ENCODE measurements at regions not wholly inside any gene's neighbourhood (a gene's known extent, or its start where the extent isn't known, plus 50 kb on each side); places are given as distances from the start of the nearest gene placed in this dataset.

GRCh38 chr2:220410296-220410695 is 782.9 kb downstream of the SLC4A3 start:
- no peak overlapping the region for H3K14ac ChIP-seq (ENCODE audit: low read length)
- no peaks in the 10 kb centered on the region for H3K27me3 ChIP-seq (ENCODE audit: control insufficient read depth in 3 of 3, insufficient read depth in 3 of 3, low read depth in 1 of 3, low read length in 3 of 3)
- H2BK5ac ChIP-seq (ENCODE audit: low read length) = no peak overlapping the region
- H2BK120ac ChIP-seq (ENCODE audit: low read depth, low read length) = no peak overlapping the region
- no peak overlapping the region for H3K18ac ChIP-seq (ENCODE audit: low read length)
- H3K79me1 ChIP-seq (ENCODE audit: low read depth, low read length) = no peaks in the 10 kb centered on the region
- no peaks in the 10 kb centered on the region for H3K4me1 ChIP-seq (ENCODE audit: control insufficient read depth in 2 of 2, insufficient read depth in 1 of 2, low read depth in 1 of 2, low read length in 2 of 2)
- no peak overlapping the region for H4K91ac ChIP-seq (ENCODE audit: low read depth, low read length, poor library complexity)
- no peak overlapping the region for H4K8ac ChIP-seq (ENCODE audit: low read depth, low read length)
- H3K9me3 ChIP-seq (replicated peaks in 1 of 2; ENCODE audit: control insufficient read depth in 2 of 2, insufficient read depth in 1 of 2, low read depth in 1 of 2, low read length in 2 of 2) = peaks cover 0 to 3% of the 10 kb centered on the region in 2 donors
- no peak overlapping the region for H3K4ac ChIP-seq (ENCODE audit: low read length)
- no peaks in the 10 kb centered on the region for H3K36me3 ChIP-seq (replicated peaks in 1 of 2; ENCODE audit: control insufficient read depth in 2 of 2, insufficient read depth in 2 of 2, low read length in 2 of 2)
- WGBS, 2 donors (ENCODE audit: extremely low coverage in 2 of 2, insufficient read length in 2 of 2, insufficient replicate concordance in 1 of 2) = no CpG with 5 or more reads among the region's 1 CpG
- no peak overlapping the region for H3K23ac ChIP-seq (ENCODE audit: low read depth, low read length, poor library complexity)
- no peak overlapping the region for H3K9ac ChIP-seq (ENCODE audit: low read depth, low read length, poor library complexity)
- no peak for DNase-seq (ENCODE audit: low spot score)
- H2BK12ac ChIP-seq (ENCODE audit: low read length) = no peak overlapping the region
- no peak overlapping the region for H2AFZ ChIP-seq (ENCODE audit: low read length)
- no peak overlapping the region for H2BK15ac ChIP-seq (ENCODE audit: low read length)
- H3K4me3 ChIP-seq (ENCODE audit: low read length in 2 of 2) = no peak overlapping the region
- no peak overlapping the region for H2AK5ac ChIP-seq (ENCODE audit: low read depth, low read length)
- H3K4me2 ChIP-seq (ENCODE audit: insufficient read depth, low read length, poor library complexity, severe bottlenecking) = no peak overlapping the region
- no peak overlapping the region for H3K27ac ChIP-seq (replicated peaks; ENCODE audit: low read length)

DNA sequence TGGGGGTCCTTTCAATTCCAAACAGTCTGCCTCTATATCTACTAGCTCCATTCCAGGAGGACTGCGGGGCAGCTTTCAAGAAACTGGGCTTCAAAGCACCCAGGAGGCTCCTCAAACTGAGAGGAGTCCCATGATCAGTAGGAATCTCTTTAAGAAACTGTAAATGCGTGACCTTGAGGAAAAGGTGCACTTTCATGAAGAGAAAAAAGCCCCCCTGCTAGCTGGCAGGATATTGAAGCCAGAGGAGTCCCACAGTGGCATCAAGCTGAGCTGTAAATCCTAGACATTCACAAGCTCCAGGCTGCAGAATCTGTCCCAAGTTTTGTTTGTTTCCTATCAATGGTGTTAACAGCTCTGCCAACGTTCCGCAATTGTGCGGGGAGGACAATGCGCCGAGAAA is 790.1 kb downstream of the SLC4A3 start:
- Histone ChIP-seq H2BK12ac (ENCODE audit: low read length) (no peak overlapping the region), H3K9ac (ENCODE audit: low read depth, low read length, poor library complexity) (no peak overlapping the region), H3K27me3 (ENCODE audit: control insufficient read depth in 3 of 3, insufficient read depth in 3 of 3, low read depth in 1 of 3, low read length in 3 of 3) (peaks cover 0 to 38% (median 0%) of the 10 kb centered on the region in 3 experiments), H2AFZ (ENCODE audit: low read length) (no peak overlapping the region), H2BK15ac (ENCODE audit: low read length) (no peak overlapping the region), H2BK5ac (ENCODE audit: low read length) (no peak overlapping the region), H3K79me1 (ENCODE audit: low read depth, low read length) (no peaks in the 10 kb centered on the region), H3K4ac (ENCODE audit: low read length) (no peak overlapping the region), H3K4me3 (ENCODE audit: low read length in 2 of 2) (no peak overlapping the region), H3K18ac (ENCODE audit: low read length) (no peak overlapping the region), H3K23ac (ENCODE audit: low read depth, low read length, poor library complexity) (no peak overlapping the region), H4K91ac (ENCODE audit: low read depth, low read length, poor library complexity) (no peak overlapping the region), H3K27ac (replicated peaks; ENCODE audit: low read length) (no peak overlapping the region), H4K8ac (ENCODE audit: low read depth, low read length) (no peak overlapping the region), H3K4me1 (ENCODE audit: control insufficient read depth in 2 of 2, insufficient read depth in 1 of 2, low read depth in 1 of 2, low read length in 2 of 2) (peaks cover 0 to 5% of the 10 kb centered on the region in 2 donors), H3K36me3 (replicated peaks in 1 of 2; ENCODE audit: control insufficient read depth in 2 of 2, insufficient read depth in 2 of 2, low read length in 2 of 2) (no peaks in the 10 kb centered on the region), H3K4me2 (ENCODE audit: insufficient read depth, low read length, poor library complexity, severe bottlenecking) (no peak overlapping the region), H3K14ac (ENCODE audit: low read length) (no peak overlapping the region), H2BK120ac (ENCODE audit: low read depth, low read length) (no peak overlapping the region), H2AK5ac (ENCODE audit: low read depth, low read length) (no peak overlapping the region), H3K9me3 (replicated peaks in 1 of 2; ENCODE audit: control insufficient read depth in 2 of 2, insufficient read depth in 1 of 2, low read depth in 1 of 2, low read length in 2 of 2) (no peaks in the 10 kb centered on the region)
- DNase-seq (ENCODE audit: low spot score) = no peak
- WGBS, 2 donors (ENCODE audit: extremely low coverage in 2 of 2, insufficient read length in 2 of 2, insufficient replicate concordance in 1 of 2) = no CpG with 5 or more reads among the region's 7 CpGs

- H3K79me1 ChIP-seq (ENCODE audit: low read depth, low read length) = no peaks in the 10 kb centered on the region
- H3K4me1 ChIP-seq (ENCODE audit: control insufficient read depth in 2 of 2, insufficient read depth in 1 of 2, low read depth in 1 of 2, low read length in 2 of 2) = peaks cover 0 to 5% of the 10 kb centered on the region in 2 donors
- peaks cover 0 to 38% (median 0%) of the 10 kb centered on the region in 3 experiments for H3K27me3 ChIP-seq (ENCODE audit: control insufficient read depth in 3 of 3, insufficient read depth in 3 of 3, low read depth in 1 of 3, low read length in 3 of 3)
- no peak overlapping the region for H2BK5ac ChIP-seq (ENCODE audit: low read length)
- H3K18ac ChIP-seq (ENCODE audit: low read length) = no peak overlapping the region
- H3K9ac ChIP-seq (ENCODE audit: low read depth, low read length, poor library complexity) = no peak overlapping the region
- no peak overlapping the region for H2AK5ac ChIP-seq (ENCODE audit: low read depth, low read length)
- H2AFZ ChIP-seq (ENCODE audit: low read length) = no peak overlapping the region
- H3K4ac ChIP-seq (ENCODE audit: low read length) = no peak overlapping the region
- WGBS, 2 donors (ENCODE audit: extremely low coverage in 2 of 2, insufficient read length in 2 of 2, insufficient replicate concordance in 1 of 2) = no CpG with 5 or more reads among the region's 4 CpGs
- H3K4me2 ChIP-seq (ENCODE audit: insufficient read depth, low read length, poor library complexity, severe bottlenecking) = no peak overlapping the region
- H3K23ac ChIP-seq (ENCODE audit: low read depth, low read length, poor library complexity) = no peak overlapping the region
- no peaks in the 10 kb centered on the region for H3K9me3 ChIP-seq (replicated peaks in 1 of 2; ENCODE audit: control insufficient read depth in 2 of 2, insufficient read depth in 1 of 2, low read depth in 1 of 2, low read length in 2 of 2)
- H2BK15ac ChIP-seq (ENCODE audit: low read length) = no peak overlapping the region
- H3K27ac ChIP-seq (replicated peaks; ENCODE audit: low read length) = no peak overlapping the region
- no peak overlapping the region for H2BK120ac ChIP-seq (ENCODE audit: low read depth, low read length)
- no peak overlapping the region for H3K14ac ChIP-seq (ENCODE audit: low read length)
- DNase-seq (ENCODE audit: low spot score) = no peak
- H4K8ac ChIP-seq (ENCODE audit: low read depth, low read length) = no peak overlapping the region
- H4K91ac ChIP-seq (ENCODE audit: low read depth, low read length, poor library complexity) = no peak overlapping the region
- no peak overlapping the region for H3K4me3 ChIP-seq (ENCODE audit: low read length in 2 of 2)
- H3K36me3 ChIP-seq (replicated peaks in 1 of 2; ENCODE audit: control insufficient read depth in 2 of 2, insufficient read depth in 2 of 2, low read length in 2 of 2) = no peaks in the 10 kb centered on the region
- no peak overlapping the region for H2BK12ac ChIP-seq (ENCODE audit: low read length)
Observed at GRCh38 chr2:220419647-220420046, 792.2 kb downstream of the SLC4A3 start.

- H2BK12ac ChIP-seq (ENCODE audit: low read length) = no peak overlapping the region
- H3K9me3 ChIP-seq (replicated peaks in 1 of 2; ENCODE audit: control insufficient read depth in 2 of 2, insufficient read depth in 1 of 2, low read depth in 1 of 2, low read length in 2 of 2) = no peaks in the 10 kb centered on the region
- no peak overlapping the region for H2BK5ac ChIP-seq (ENCODE audit: low read length)
- no peak overlapping the region for H4K91ac ChIP-seq (ENCODE audit: low read depth, low read length, poor library complexity)
- H3K4me3 ChIP-seq (ENCODE audit: low read length in 2 of 2) = no peak overlapping the region
- H4K8ac ChIP-seq (ENCODE audit: low read depth, low read length) = no peak overlapping the region
- no peak overlapping the region for H3K18ac ChIP-seq (ENCODE audit: low read length)
- no peak overlapping the region for H2AK5ac ChIP-seq (ENCODE audit: low read depth, low read length)
- H3K4me1 ChIP-seq (ENCODE audit: control insufficient read depth in 2 of 2, insufficient read depth in 1 of 2, low read depth in 1 of 2, low read length in 2 of 2) = peaks cover 0 to 5% of the 10 kb centered on the region in 2 donors
- no peak overlapping the region for H2BK120ac ChIP-seq (ENCODE audit: low read depth, low read length)
- H3K14ac ChIP-seq (ENCODE audit: low read length) = no peak overlapping the region
- H3K23ac ChIP-seq (ENCODE audit: low read depth, low read length, poor library complexity) = no peak overlapping the region
- no peak overlapping the region for H3K4ac ChIP-seq (ENCODE audit: low read length)
- H3K36me3 ChIP-seq (replicated peaks in 1 of 2; ENCODE audit: control insufficient read depth in 2 of 2, insufficient read depth in 2 of 2, low read length in 2 of 2) = no peaks in the 10 kb centered on the region
- no peak overlapping the region for H2AFZ ChIP-seq (ENCODE audit: low read length)
- no peak overlapping the region for H3K4me2 ChIP-seq (ENCODE audit: insufficient read depth, low read length, poor library complexity, severe bottlenecking)
- H2BK15ac ChIP-seq (ENCODE audit: low read length) = no peak overlapping the region
- H3K27me3 ChIP-seq (ENCODE audit: control insufficient read depth in 3 of 3, insufficient read depth in 3 of 3, low read depth in 1 of 3, low read length in 3 of 3) = peaks cover 0 to 38% (median 0%) of the 10 kb centered on the region in 3 experiments
- DNase-seq (ENCODE audit: low spot score) = no peak
- no peak overlapping the region for H3K27ac ChIP-seq (replicated peaks; ENCODE audit: low read length)
- H3K79me1 ChIP-seq (ENCODE audit: low read depth, low read length) = no peaks in the 10 kb centered on the region
- no peak overlapping the region for H3K9ac ChIP-seq (ENCODE audit: low read depth, low read length, poor library complexity)
Observed at GRCh38 chr2:220420820-220421219, 793.4 kb downstream of the SLC4A3 start.

All from neuronal stem cell (in vitro differentiated cells).